ACC112 (cell line): ENCODE measurements at regions not wholly inside any gene's neighbourhood (a gene's known extent, or its start where the extent isn't known, plus 50 kb on each side); places are given as distances from the start of the nearest gene placed in this dataset.

ENCODE experiments used
- H2AFZ ChIP-seq: fragments of 200-600 bp; sonication (generic); one replicate; pipeline ENCODE4 v1.6.0; 2017; ENCODE audit warnings: antibody characterized with exemption, low read length; ENCODE audit not compliant: unreplicated experiment
- H3K27ac ChIP-seq: fragments of 200-600 bp; sonication (generic); 2 replicates; pipeline ENCODE4 v1.5.1; 2014; ENCODE audit warnings: low read depth, mild to moderate bottlenecking, antibody characterized with exemption, low read length, moderate library complexity
- H3K27me3 ChIP-seq: fragments of 200-600 bp; sonication (generic); 2 replicates; pipeline ENCODE4 v1.6.1; 2014; ENCODE audit warnings: mild to moderate bottlenecking, antibody characterized with exemption, low read length, moderate library complexity, mixed read lengths; ENCODE audit not compliant: insufficient read depth
- H3K36me3 ChIP-seq: fragments of 200-600 bp; sonication (generic); 2 replicates; pipeline ENCODE4 v1.6.1; 2016; ENCODE audit warnings: mild to moderate bottlenecking, antibody characterized with exemption, low read length, moderate library complexity, mixed read lengths; ENCODE audit not compliant: insufficient read depth
- H3K4me1 ChIP-seq: fragments of 200-600 bp; sonication (generic); one replicate; pipeline ENCODE4 v1.6.1; 2016; ENCODE audit warnings: low read length, mixed read lengths; ENCODE audit not compliant: insufficient read depth, unreplicated experiment, control insufficient read depth
- H3K4me3 ChIP-seq: fragments of 200-600 bp; sonication (generic); 2 replicates; pipeline ENCODE4 v1.5.1; 2014; ENCODE audit warnings: mild to moderate bottlenecking, low read depth, low read length
- H3K79me2 ChIP-seq: fragments of 200-600 bp; sonication (generic); one replicate; pipeline ENCODE4 v1.6.0; 2016; ENCODE audit warnings: low read length; ENCODE audit not compliant: control insufficient read depth, unreplicated experiment, insufficient read depth

DNA sequence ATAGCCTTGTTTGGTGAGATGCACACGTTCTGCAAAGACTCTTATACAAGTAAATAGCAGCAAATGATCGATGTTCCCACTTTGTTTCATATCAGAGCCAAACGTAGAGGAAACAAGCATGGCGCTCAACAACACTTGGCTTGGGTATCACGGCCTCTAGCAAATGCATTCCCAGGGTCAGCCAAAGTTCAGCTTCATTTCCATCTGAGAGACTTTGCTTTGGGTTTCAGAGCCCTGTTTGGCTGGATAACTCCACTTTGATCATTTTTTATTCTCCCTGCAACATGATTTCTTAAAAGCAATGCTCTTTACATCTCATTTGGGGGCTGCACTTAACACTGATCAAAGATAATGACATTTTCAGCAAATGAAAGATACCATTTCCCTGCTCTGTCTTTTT is 199.2 kb upstream of the FAM9B start:
- Histone ChIP-seq H3K27ac (no peak overlapping the region), H3K36me3 (no peaks in the 10 kb centered on the region), H3K27me3 (no peaks in the 10 kb centered on the region; the same call in 1 of the 2 replicates), H2AFZ (no peak overlapping the region), H3K4me1 (peaks cover 11% of the 10 kb centered on the region), H3K4me3 (no peak overlapping the region), H3K79me2 (no peaks in the 10 kb centered on the region)

DNA sequence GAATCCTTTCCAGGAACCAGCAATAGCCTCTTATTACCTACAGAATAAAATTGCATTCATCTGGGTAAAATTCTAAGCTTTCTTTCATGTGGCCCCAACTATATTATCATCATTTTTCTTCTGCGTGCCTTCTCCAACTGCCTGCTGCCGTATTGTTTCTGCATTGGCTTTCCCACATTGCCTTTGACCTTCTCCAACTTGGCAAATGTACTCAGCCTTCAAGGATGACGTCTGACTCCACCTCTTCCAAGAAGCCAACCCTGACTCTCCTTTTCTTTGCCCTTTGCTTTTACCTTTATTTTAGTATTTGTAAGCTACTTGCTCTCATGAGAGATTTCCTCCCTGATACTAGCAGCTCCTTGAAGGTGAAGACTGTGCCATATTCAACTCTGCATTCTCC is 200.4 kb upstream of the FAM9B start:
- Histone ChIP-seq H2AFZ (no peak overlapping the region), H3K27ac (no peak overlapping the region), H3K36me3 (no peaks in the 10 kb centered on the region), H3K4me3 (no peak overlapping the region), H3K4me1 (peaks cover 11% of the 10 kb centered on the region), H3K27me3 (no peaks in the 10 kb centered on the region; the same call in 1 of the 2 replicates), H3K79me2 (no peaks in the 10 kb centered on the region)

- Histone ChIP-seq H3K27ac (no peak overlapping the region), H3K4me1 (peaks cover 11% of the 10 kb centered on the region), H3K79me2 (no peaks in the 10 kb centered on the region), H2AFZ (no peak overlapping the region), H3K27me3 (no peaks in the 10 kb centered on the region; the same call in 1 of the 2 replicates), H3K4me3 (no peak overlapping the region), H3K36me3 (no peaks in the 10 kb centered on the region)
These were observed 201.8 kb upstream of the FAM9B start for GRCh38 chrX:9235722-9236121.

GRCh38 chrX:9240956-9241355 is 207.0 kb upstream of the FAM9B start:
- Histone ChIP-seq H3K79me2 (no peaks in the 10 kb centered on the region), H3K4me3 (no peak overlapping the region), H3K36me3 (no peaks in the 10 kb centered on the region), H2AFZ (no peak overlapping the region), H3K27ac (no peak overlapping the region), H3K4me1 (no peaks in the 10 kb centered on the region), H3K27me3 (no peaks in the 10 kb centered on the region)

- Histone ChIP-seq H3K4me3 (no peak overlapping the region), H3K27me3 (no peaks in the 10 kb centered on the region), H3K36me3 (no peaks in the 10 kb centered on the region), H3K4me1 (no peaks in the 10 kb centered on the region), H3K27ac (no peak overlapping the region), H3K79me2 (no peaks in the 10 kb centered on the region), H2AFZ (no peak overlapping the region)
These were observed 207.5 kb upstream of the FAM9B start for GRCh38 chrX:9241427-9241826.

DNA sequence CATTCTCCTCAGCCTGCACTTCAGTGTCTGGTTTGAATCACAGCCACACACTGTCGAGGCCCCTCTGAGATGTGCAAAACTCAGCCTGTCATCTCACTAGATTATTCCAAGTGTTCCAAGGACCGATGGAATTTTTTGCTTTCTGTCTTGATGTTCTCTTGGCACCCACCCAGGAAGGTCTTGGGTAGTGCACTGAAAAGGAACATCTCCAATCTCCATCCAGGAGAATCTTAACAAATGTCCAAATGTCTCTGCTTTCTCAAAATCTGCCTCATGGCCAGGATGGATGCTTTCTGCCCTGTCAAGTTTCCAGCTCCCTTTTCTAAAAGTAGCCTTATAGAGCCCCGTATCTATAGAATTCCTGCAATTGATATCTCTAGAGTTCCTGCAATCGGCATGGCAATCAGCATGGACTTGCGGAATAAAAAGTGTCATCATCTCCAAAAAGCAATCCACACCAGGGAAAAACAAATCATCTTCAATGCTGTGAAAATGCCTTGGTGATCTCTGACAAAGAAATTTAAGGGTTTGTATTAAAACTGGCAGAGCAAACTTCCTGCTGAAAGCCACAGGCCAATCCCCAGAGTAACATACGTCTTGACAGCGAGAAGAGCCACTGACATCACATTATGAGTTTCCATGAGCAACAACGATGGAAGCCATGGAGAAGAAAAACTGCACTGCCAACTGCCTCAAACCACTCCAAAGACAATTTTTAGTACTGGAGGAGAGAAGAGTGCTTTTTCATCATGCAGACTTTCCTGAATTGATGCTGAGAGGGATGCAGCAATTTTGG is 215.3 kb upstream of the FAM9B start:
- Histone ChIP-seq H3K79me2 (no peaks in the 10 kb centered on the region), H3K4me3 (no peak overlapping the region), H3K27me3 (peaks cover under 1% of the 10 kb centered on the region; the same call in 1 of the 2 replicates), H3K27ac (no peak overlapping the region), H2AFZ (no peak overlapping the region), H3K4me1 (no peaks in the 10 kb centered on the region), H3K36me3 (no peaks in the 10 kb centered on the region)

GRCh38 chrX:9252182-9252581 is 212.7 kb upstream of the TBL1X start:
- H3K4me3 ChIP-seq: no peak overlapping the region
- H3K27ac ChIP-seq: no peak overlapping the region

DNA sequence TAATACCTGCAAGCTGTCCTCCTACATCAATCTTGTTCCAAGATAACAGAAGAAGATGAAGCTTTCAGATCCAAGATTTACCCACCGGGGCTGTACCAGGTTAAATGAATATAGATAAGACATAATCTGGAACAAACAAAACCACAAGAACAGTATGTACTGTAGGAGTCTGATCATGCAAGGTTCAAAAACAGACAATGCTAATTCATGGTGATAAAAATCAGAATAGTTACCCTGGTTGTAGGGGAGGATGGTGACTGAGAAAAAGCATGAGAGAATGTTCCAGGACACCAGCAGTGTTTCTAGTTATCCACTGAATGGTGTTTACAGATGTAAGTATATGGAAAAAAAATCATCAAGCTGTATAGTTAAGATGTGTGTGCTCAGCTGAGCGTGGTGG is 211.6 kb upstream of the TBL1X start:
- Histone ChIP-seq H3K27me3 (peaks cover 11% of the 10 kb centered on the region; the same call in 1 of the 2 replicates), H3K36me3 (no peaks in the 10 kb centered on the region), H2AFZ (no peak overlapping the region), H3K27ac (no peak overlapping the region), H3K4me3 (no peak overlapping the region), H3K79me2 (no peaks in the 10 kb centered on the region), H3K4me1 (no peaks in the 10 kb centered on the region)

More at GRCh38 chrX:9252182-9252581, 212.7 kb upstream of the TBL1X start:
- no peaks in the 10 kb centered on the region for H3K36me3 ChIP-seq
- no peaks in the 10 kb centered on the region for H3K4me1 ChIP-seq
- H2AFZ ChIP-seq: no peak overlapping the region
- no peaks in the 10 kb centered on the region for H3K79me2 ChIP-seq
- peaks cover 11% of the 10 kb centered on the region; the same call in 1 of the 2 replicates for H3K27me3 ChIP-seq

DNA sequence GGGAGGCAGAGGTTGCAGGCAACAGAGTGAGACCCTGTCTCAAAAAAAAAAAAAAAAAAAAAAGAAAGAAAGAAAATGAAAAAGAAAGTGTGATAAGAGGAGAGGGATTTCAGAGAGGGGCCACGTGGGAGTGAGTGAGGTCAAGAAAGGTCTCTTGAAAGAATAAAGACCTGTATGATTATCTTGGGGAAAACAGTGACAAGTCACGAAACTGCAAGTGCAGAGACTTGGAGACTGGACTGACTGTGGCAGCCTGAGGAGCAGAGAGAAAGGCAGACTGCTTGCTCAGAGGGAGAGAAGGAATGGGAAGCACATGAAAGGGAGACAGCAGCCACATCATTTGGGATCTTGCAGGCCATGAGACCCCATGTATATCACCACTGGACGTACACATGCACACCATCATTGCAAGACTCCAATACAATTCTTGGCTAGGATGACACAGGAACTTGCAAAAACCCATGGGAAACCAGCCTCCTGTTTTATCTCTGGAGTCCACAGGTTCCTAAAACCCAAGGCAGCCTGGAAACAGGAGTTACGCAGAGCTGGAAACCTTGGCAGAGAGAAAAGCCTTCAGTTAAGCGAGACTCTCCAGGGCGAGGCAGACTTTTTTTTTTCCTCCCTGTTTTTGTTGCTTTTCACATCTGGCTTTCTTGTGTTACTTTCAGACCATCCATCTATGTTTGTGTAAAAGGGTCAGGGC is 207.0 kb upstream of the TBL1X start:
- H3K27ac ChIP-seq: no peak overlapping the region
- H3K4me1 ChIP-seq: no peaks in the 10 kb centered on the region
- no peak overlapping the region for H2AFZ ChIP-seq
- H3K79me2 ChIP-seq: no peaks in the 10 kb centered on the region
- no peak overlapping the region for H3K4me3 ChIP-seq
- H3K27me3 ChIP-seq: peaks cover 17% of the 10 kb centered on the region; the same call in 1 of the 2 replicates
- no peaks in the 10 kb centered on the region for H3K36me3 ChIP-seq

DNA sequence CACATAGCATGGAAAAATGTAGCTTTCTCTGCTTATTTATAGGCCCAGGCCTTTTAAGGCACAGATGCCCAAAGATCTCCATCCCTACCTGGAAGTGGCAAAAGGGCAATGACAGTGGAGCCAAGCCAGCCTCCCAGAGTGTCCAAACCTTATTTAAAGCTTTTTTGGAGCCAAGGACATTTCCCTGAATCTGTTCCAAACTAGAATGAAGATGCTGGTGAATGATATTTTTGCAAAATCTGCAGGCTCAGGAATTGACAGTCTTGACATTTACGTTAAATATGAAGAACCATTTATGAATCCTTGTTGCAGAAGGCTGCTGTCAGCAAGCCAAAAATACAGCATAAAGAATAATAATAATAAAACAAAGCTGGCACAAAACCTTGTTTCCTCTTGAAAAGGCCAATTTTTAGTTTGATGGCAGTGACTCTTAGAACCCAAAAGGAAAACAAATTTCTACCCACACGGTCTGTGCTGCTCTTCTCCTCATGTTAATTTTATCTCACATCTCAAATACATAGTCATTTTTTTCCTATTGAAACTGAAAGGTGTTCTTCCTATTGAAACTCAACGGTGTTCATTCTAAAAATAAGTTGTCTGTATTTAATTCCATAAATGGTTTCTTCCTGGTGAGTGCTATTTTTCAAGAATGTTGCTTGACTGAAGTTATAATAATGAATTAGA is 206.3 kb upstream of the TBL1X start:
- no peaks in the 10 kb centered on the region for H3K79me2 ChIP-seq
- H3K27ac ChIP-seq: no peak overlapping the region
- no peaks in the 10 kb centered on the region for H3K36me3 ChIP-seq
- H3K4me1 ChIP-seq: no peaks in the 10 kb centered on the region
- H2AFZ ChIP-seq: no peak overlapping the region
- no peak overlapping the region for H3K4me3 ChIP-seq
- H3K27me3 ChIP-seq: peaks cover 17% of the 10 kb centered on the region; the same call in 1 of the 2 replicates
